Lung (tissue), 11 donors: ENCODE measurements at regions not wholly inside any gene's neighbourhood (a gene's known extent, or its start where the extent isn't known, plus 50 kb on each side); places are given as distances from the start of the nearest gene placed in this dataset.

ENCODE experiments used
- ATAC-seq: fragments of 200-7000 bp; cut with Tn5 transposase; one replicate; pipeline ENCODE4 v1.9.1; 2020; ENCODE audit warnings: moderate number of reproducible peaks; ENCODE audit not compliant: insufficient read depth, low FRiP score
- DNase-seq, 3 donors: peaks; one replicate each; pipeline ENCODE4 v3.0.0-alpha.2; 2013 to 2017
- H3K27ac ChIP-seq, 2 donors: one replicate each; pipeline ENCODE4 v1.5.1; 2013; ENCODE audit warnings: mild to moderate bottlenecking in 2 of 2, moderate library complexity in 2 of 2, control low read depth in 1 of 2, inconsistent platforms in 1 of 2, low read depth in 1 of 2, low read length in 1 of 2
- H3K27me3 ChIP-seq, 3 donors: one replicate each; pipeline ENCODE4 v1.5.1; 2013; ENCODE audit warnings: low read length in 2 of 3; ENCODE audit not compliant: control insufficient read depth in 3 of 3, insufficient read depth in 3 of 3
- H3K36me3 ChIP-seq, 4 donors: one replicate each; pipeline ENCODE4 v1.5.1; 2013; ENCODE audit warnings: low read length in 4 of 4, mild to moderate bottlenecking in 1 of 4, moderate library complexity in 1 of 4; ENCODE audit not compliant: control insufficient read depth in 4 of 4, insufficient read depth in 4 of 4
- H3K4me1 ChIP-seq, 5 donors: one replicate each; pipeline ENCODE4 v1.5.1; 2013; ENCODE audit warnings: low read length in 5 of 5, mild to moderate bottlenecking in 2 of 5, moderate library complexity in 1 of 5; ENCODE audit not compliant: control insufficient read depth in 5 of 5, insufficient read depth in 5 of 5
- H3K4me3 ChIP-seq: one replicate; pipeline ENCODE4 v1.5.1; 2013; ENCODE audit warnings: mild to moderate bottlenecking, control low read depth, moderate library complexity
- H3K9ac ChIP-seq, 2 donors: one replicate each; pipeline ENCODE4 v1.5.1; 2013; ENCODE audit warnings: low read length in 2 of 2, control low read depth in 1 of 2; ENCODE audit not compliant: insufficient read depth in 1 of 2
- H3K9me3 ChIP-seq, 4 donors: one replicate each; pipeline ENCODE4 v1.5.1; 2013; ENCODE audit warnings: low read length in 3 of 4, mild to moderate bottlenecking in 1 of 4, moderate library complexity in 1 of 4; ENCODE audit not compliant: control insufficient read depth in 4 of 4, insufficient read depth in 3 of 4
- WGBS, 2 donors: extraction: QIAGEN DNeasy Blood & Tissue Kit; methylation state at CpG; one replicate each; pipeline ENCODE4 v1.1.7; 2013; 5-methylcytosine and 5-hydroxymethylcytosine counted together
- TF ChIP-seq, protein P1 (sequence below): IDR thresholded peaks from 2 replicates; pipeline ENCODE4 v1.5.1; 2012; ENCODE audit warnings: mild to moderate bottlenecking; ENCODE audit errors: control extremely low read depth, extremely low read depth
- donor health status: control.
- donor health status: control.
- donor health status: Bipolar disorder and iron deficiency.
- donor health status: healthy.
- donor health status: DM: yes; HTN: yes; CAD: no.

DNA sequence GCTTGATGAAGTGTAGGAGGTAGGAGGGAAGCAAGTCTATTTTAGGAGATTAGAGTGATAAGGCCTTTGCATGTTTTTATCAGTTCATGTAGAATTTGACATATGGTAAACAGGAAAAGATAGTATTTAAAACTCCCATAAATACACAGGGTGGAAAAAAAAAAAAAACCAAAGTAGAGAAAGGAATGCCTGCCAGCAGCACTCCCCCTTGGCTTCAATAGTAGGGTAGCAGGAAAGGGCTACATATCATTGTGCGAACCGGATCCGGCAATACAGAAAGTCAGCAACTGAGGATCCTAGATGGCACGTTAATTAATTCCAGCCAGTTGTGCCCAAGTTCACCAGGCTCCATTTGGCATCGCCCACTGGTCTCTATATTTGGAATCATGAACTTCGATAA, 159.6 kb upstream of the SMIM21 start:
- Histone ChIP-seq H3K4me1 (peaks cover 0 to 23% (median 5%) of the 10 kb centered on the region in 5 donors), H3K27ac (peak overlapping the region in 1 of 2 donors; percentile 44), H3K27me3 (no peaks in the 10 kb centered on the region), H3K36me3 (no peaks in the 10 kb centered on the region), H3K9me3 (peaks cover 0 to 2% (median 0%) of the 10 kb centered on the region in 4 donors), H3K9ac (peak overlapping the region in 1 of 2 donors; percentile 59), H3K4me3 (no peak overlapping the region)
- ATAC-seq (no peak), DNase-seq (peak in 2 of 3 donors; percentile 46 to 82)
- TF ChIP-seq, protein P1, sequence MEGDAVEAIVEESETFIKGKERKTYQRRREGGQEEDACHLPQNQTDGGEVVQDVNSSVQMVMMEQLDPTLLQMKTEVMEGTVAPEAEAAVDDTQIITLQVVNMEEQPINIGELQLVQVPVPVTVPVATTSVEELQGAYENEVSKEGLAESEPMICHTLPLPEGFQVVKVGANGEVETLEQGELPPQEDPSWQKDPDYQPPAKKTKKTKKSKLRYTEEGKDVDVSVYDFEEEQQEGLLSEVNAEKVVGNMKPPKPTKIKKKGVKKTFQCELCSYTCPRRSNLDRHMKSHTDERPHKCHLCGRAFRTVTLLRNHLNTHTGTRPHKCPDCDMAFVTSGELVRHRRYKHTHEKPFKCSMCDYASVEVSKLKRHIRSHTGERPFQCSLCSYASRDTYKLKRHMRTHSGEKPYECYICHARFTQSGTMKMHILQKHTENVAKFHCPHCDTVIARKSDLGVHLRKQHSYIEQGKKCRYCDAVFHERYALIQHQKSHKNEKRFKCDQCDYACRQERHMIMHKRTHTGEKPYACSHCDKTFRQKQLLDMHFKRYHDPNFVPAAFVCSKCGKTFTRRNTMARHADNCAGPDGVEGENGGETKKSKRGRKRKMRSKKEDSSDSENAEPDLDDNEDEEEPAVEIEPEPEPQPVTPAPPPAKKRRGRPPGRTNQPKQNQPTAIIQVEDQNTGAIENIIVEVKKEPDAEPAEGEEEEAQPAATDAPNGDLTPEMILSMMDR = no peak
- 74 to 82% methylated on average over 6 of the region's 6 CpGs for WGBS, 2 donors

DNA sequence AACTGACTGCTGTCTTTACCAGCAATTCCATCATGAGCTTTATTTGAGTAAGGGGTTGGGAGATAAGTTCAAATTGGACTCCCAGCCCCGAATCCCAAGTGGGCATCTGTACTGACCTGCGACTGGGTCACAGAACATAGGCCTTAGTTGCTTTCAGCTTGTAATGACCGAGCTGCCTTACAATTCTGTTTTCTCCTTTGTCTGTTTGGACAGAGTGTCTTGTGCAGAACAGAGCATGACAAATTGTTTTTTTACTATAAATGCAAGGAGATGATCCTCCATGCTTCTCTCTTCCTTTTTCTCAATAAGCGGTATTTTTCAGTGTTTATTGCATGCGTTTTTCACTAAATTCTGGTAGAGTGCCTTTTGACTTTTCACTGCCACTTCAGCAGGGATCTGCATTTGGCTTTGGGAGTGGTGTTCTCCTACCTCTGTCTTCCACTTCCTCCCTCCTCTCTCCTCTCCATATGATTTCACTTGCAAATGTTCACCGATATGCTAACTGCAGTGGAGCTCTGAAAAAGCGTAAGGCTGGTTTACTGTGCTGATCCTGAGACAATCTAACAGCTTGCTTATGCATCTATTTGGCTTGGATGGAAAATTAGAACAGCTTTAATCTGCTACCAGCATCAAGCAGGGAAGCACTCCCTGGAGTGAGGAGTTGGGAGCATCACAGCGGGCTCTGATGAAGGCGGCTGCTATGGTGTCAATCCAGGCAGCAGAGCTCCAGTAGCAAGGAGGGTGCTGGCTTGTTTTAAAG, 158.8 kb upstream of the SMIM21 start:
- WGBS, 2 donors = 76 to 80% methylated on average over 9 of the region's 9 CpGs
- peak in 2 of 3 donors; percentile 44 to 74 for DNase-seq

DNA sequence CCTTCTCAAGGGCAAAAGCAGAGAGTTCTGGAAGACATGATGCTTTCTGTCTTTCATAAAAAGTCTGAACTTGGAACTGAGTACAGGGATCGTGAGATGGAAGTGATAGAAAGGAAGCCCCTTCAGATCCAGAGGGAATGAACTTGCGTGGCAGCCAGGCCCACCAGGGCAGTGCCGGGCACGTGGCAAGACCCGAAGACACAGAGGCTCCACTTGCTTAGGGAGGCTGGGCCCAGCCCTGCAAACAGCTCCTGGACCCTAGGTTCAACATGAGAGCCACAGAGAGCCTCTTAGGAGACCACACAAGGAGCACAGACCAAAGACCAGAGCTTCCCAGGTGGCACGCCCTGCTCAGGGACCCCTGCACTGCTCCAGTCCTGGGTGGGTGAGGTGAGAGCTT, 155.4 kb upstream of the SMIM21 start:
- no peak overlapping the region for H3K27ac ChIP-seq
- H3K9me3 ChIP-seq = no peaks in the 10 kb centered on the region
- ATAC-seq (no peak), DNase-seq (no peak)
- no peaks in the 10 kb centered on the region for H3K27me3 ChIP-seq
- no peak overlapping the region for H3K9ac ChIP-seq
- peaks cover 0 to 23% (median 5%) of the 10 kb centered on the region in 5 donors for H3K4me1 ChIP-seq
- 83 to 96% methylated on average over 6 of the region's 6 CpGs for WGBS, 2 donors
- H3K4me3 ChIP-seq = no peak overlapping the region
- H3K36me3 ChIP-seq = no peaks in the 10 kb centered on the region
- TF ChIP-seq, protein P1 = no peak

More for the DNA sequence above, 158.8 kb upstream of the SMIM21 start:
- Histone ChIP-seq H3K4me1 (peaks cover 0 to 23% (median 5%) of the 10 kb centered on the region in 5 donors), H3K9ac (peak overlapping the region in 1 of 2 donors; percentile 62), H3K27me3 (no peaks in the 10 kb centered on the region), H3K36me3 (no peaks in the 10 kb centered on the region), H3K4me3 (no peak overlapping the region), H3K27ac (no peak overlapping the region), H3K9me3 (peaks cover 0 to 2% (median 0%) of the 10 kb centered on the region in 4 donors)
- TF ChIP-seq, protein P1 = no peak
- no peak for ATAC-seq

DNA sequence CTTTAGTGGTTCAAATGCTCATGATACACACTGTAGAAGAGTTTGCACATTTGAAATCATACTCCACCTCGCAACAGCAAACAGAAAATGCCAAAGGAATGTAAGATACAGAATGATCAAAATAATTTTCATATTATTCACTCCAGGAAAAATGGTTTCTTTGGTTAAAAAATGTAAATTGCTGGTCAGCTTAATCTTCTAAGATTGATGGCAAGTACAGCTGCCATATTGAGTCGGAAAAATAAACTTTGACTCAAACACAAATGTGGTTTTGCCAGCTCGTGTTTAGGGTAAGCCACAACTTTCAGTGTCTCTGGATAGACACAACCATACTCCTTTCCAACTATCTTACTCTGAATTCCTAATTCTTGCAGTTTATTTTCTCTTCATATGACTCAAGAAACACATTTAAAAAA, 154.9 kb upstream of the SMIM21 start:
- no peak for ATAC-seq
- TF ChIP-seq, protein P1 = no peak
- WGBS, 2 donors = 71 to 74% methylated on average over 3 of the region's 3 CpGs

More for the DNA sequence above, 154.9 kb upstream of the SMIM21 start:
- DNase-seq = no peak
- Histone ChIP-seq H3K4me3 (no peak overlapping the region), H3K27me3 (no peaks in the 10 kb centered on the region), H3K9ac (no peak overlapping the region), H3K4me1 (peaks cover 0 to 18% (median 5%) of the 10 kb centered on the region in 5 donors), H3K36me3 (no peaks in the 10 kb centered on the region), H3K9me3 (no peaks in the 10 kb centered on the region), H3K27ac (no peak overlapping the region)
